K562 (cell line): ENCODE measurements at regions not wholly inside any gene's neighbourhood (a gene's known extent, or its start where the extent isn't known, plus 50 kb on each side); places are given as distances from the start of the nearest gene placed in this dataset.

Experiments used
- ATF1 ChIP-seq, 2 experiments: fragments of 450-650 bp in 1 of 2; IDR thresholded peaks; 2 replicates each; pipeline ENCODE4 v1.6.1; 2016; ENCODE audit warnings: missing compliant biosample characterization in 1 of 2, missing genetic modification characterization in 1 of 2
- ELF4 ChIP-seq: fragments of 450-650 bp; formaldehyde crosslinking; IDR thresholded peaks from 2 replicates; pipeline ENCODE4 v1.4.0; 2022; ENCODE audit warnings: missing genetic modification characterization
- ETS2 ChIP-seq: IDR thresholded peaks from 2 replicates; pipeline ENCODE4 v1.6.1; 2016; ENCODE audit warnings: borderline replicate concordance, missing genetic modification characterization, mild to moderate bottlenecking, moderate library complexity, missing compliant biosample characterization; ENCODE audit not compliant: poor library complexity, severe bottlenecking
- HNRNPH1 ChIP-seq: fragments of 200-400 bp; formaldehyde crosslinking; optimal IDR thresholded peaks from 2 replicates; pipeline ENCODE3; 2017; ENCODE audit warnings: low read depth, mild to moderate bottlenecking, low read length, moderate library complexity
- IRF1 ChIP-seq: sonication (generic); formaldehyde crosslinking; IDR thresholded peaks from 2 replicates; pipeline ENCODE4 v1.8.0; 2022; ENCODE audit warnings: missing genetic modification reagents, mild to moderate bottlenecking, borderline replicate concordance
- KLF13 ChIP-seq: fragments of 450-650 bp; IDR thresholded peaks from 2 replicates; pipeline ENCODE4 v1.6.1; 2016; ENCODE audit warnings: missing genetic modification characterization, low read depth, mild to moderate bottlenecking, missing compliant biosample characterization, moderate library complexity, borderline replicate concordance
- MAFG ChIP-seq: fragments of 450-650 bp; conservative IDR thresholded peaks from 2 replicates; pipeline ENCODE4 v1.6.1; 2016; ENCODE audit warnings: missing genetic modification characterization, missing compliant biosample characterization
- MCM2 ChIP-seq: fragments of 450-650 bp; IDR thresholded peaks from 2 replicates; pipeline ENCODE4 v1.6.1; 2017; ENCODE audit warnings: low read depth, mild to moderate bottlenecking
- MYC ChIP-seq, 2 experiments: fragments of 250-450 bp in 1 of 2; sonication (Bioruptor Pico) in 1 of 2; IDR thresholded peaks; 2 replicates each; pipeline versions ENCODE4 v1.5.1 to v1.6.1; 2012 to 2021; ENCODE audit warnings: low read depth in 2 of 2, borderline replicate concordance in 1 of 2, improper control_type of control experiment in 1 of 2, low read length in 1 of 2, mild to moderate bottlenecking in 1 of 2, moderate library complexity in 1 of 2
- NCOA4 ChIP-seq: fragments of 450-650 bp; IDR thresholded peaks from 2 replicates; pipeline ENCODE4 v1.6.1; 2018; ENCODE audit warnings: mild to moderate bottlenecking; ENCODE audit not compliant: partially characterized antibody
- PHF21A ChIP-seq: fragments of 450-650 bp; IDR thresholded peaks from 2 replicates; pipeline ENCODE4 v1.6.1; 2017; ENCODE audit warnings: low read depth, borderline replicate concordance
- POLR2H ChIP-seq: IDR thresholded peaks from 2 replicates; pipeline ENCODE4 v1.6.1; 2016; ENCODE audit warnings: missing genetic modification characterization, low read depth, mild to moderate bottlenecking, control low read depth, missing compliant biosample characterization, moderate library complexity
- RFX7 ChIP-seq: fragments of 250-450 bp; sonication (Bioruptor Pico); IDR thresholded peaks from 2 replicates; pipeline ENCODE4 v1.5.1; 2021; ENCODE audit warnings: mild to moderate bottlenecking
- SIN3A ChIP-seq, 2 experiments: fragments of 150-350 bp in 1 of 2; IDR thresholded peaks; 2 replicates each; pipeline ENCODE4 v1.6.1; 2011 to 2016; ENCODE audit warnings: borderline replicate concordance in 2 of 2, low read depth in 2 of 2, low read length in 2 of 2, mild to moderate bottlenecking in 2 of 2, moderate library complexity in 2 of 2; ENCODE audit not compliant: control insufficient read depth in 1 of 2
- TCF7L2 ChIP-seq: fragments of 150-350 bp; IDR thresholded peaks from 2 replicates; pipeline ENCODE4 v1.6.1; 2016; ENCODE audit warnings: low read depth, mild to moderate bottlenecking, low read length, moderate library complexity
- ZBTB7A ChIP-seq: IDR thresholded peaks from 2 replicates; pipeline ENCODE4 v1.6.1; 2011; ENCODE audit warnings: low read depth, mild to moderate bottlenecking, low read length, moderate library complexity, borderline replicate concordance; ENCODE audit not compliant: control insufficient read depth
- ZEB2 ChIP-seq: fragments of 450-650 bp; IDR thresholded peaks from 2 replicates; pipeline ENCODE4 v1.6.1; 2016
- ZNF512 ChIP-seq: IDR thresholded peaks from 2 replicates; pipeline ENCODE4 v1.6.1; 2016; ENCODE audit warnings: missing genetic modification characterization, missing compliant biosample characterization
- ZNF518B ChIP-seq: fragments of 250-450 bp; sonication (Bioruptor Pico); IDR thresholded peaks from 2 replicates; pipeline ENCODE4 v1.5.0; 2021; ENCODE audit warnings: mild to moderate bottlenecking, moderate library complexity
- ZNF586 ChIP-seq: fragments of 450-650 bp; formaldehyde crosslinking; conservative IDR thresholded peaks from 2 replicates; pipeline ENCODE4 v1.4.0; 2020; ENCODE audit warnings: mild to moderate bottlenecking, moderate library complexity
- ZNF778 ChIP-seq: fragments of 450-650 bp; formaldehyde crosslinking; IDR thresholded peaks from 2 replicates; pipeline ENCODE4 v1.4.0; 2020; ENCODE audit warnings: mild to moderate bottlenecking, moderate library complexity

- TF ChIP-seq IRF1 (CRISPR knock-in tag), result no peak
- no peak for TF ChIP-seq ZNF512 (tag)
- TF ChIP-seq NCOA4, result no peak
- no peak for TF ChIP-seq ZNF586 (CRISPR knock-in tag)
- peak; percentile 66; the same call in 1 of the 2 replicates for TF ChIP-seq ZBTB7A
- TF ChIP-seq MCM2, result no peak
- no peak for TF ChIP-seq ATF1 (CRISPR knock-in tag; IDR thresholded peaks at IDR 0.05)
- no peak for TF ChIP-seq ATF1 (tag; IDR thresholded peaks at IDR 0.05)
- TF ChIP-seq ZNF778 (CRISPR knock-in tag), result no peak
- no peak for TF ChIP-seq MYC (IDR thresholded peaks at IDR 0.05; ENCODE audit: low read depth, low read length)
- no peak for TF ChIP-seq MYC (CRISPR knock-in tag; IDR thresholded peaks at IDR 0.05; ENCODE audit: borderline replicate concordance, low read depth)
- no peak for TF ChIP-seq ZEB2
- TF ChIP-seq KLF13 (tag), result no peak
- no peak for TF ChIP-seq HNRNPH1
- TF ChIP-seq ETS2 (tag), result no peak
- TF ChIP-seq POLR2H (tag), result no peak
- TF ChIP-seq PHF21A, result no peak
- TF ChIP-seq MAFG, result no peak
- TF ChIP-seq ZNF518B, result no peak
- TF ChIP-seq RFX7 (CRISPR knock-in tag), result no peak
- TF ChIP-seq ELF4 (CRISPR knock-in tag), result no peak
- no peak for TF ChIP-seq TCF7L2
- peak in 1 of 2 experiments; percentile 55; a peak in 1 of 4 replicates for TF ChIP-seq SIN3A (IDR thresholded peaks at IDR 0.05; ENCODE audit: borderline replicate concordance in 2 of 2, control insufficient read depth in 1 of 2, low read depth in 2 of 2, low read length in 2 of 2)
Measured at GRCh38 chr15:31870328-31871165, 159.8 kb upstream of the CHRNA7 start, which contains the start of gene OTUD7A (continued).
